Testis (tissue), 2 donors: ENCODE measurements at regions not wholly inside any gene's neighbourhood (a gene's known extent, or its start where the extent isn't known, plus 50 kb on each side); places are given as distances from the start of the nearest gene placed in this dataset.

ENCODE experiments used
- DNase-seq: peaks from one replicate; pipeline ENCODE4 v3.0.0-alpha.2; 2019
- H3K27ac ChIP-seq, 2 donors: fragments of 200-600 bp; sonication (generic); one replicate each; pipeline ENCODE4 v1.5.1; 2019
- H3K27me3 ChIP-seq: fragments of 200-600 bp; sonication (generic); one replicate; pipeline ENCODE4 v1.5.1; 2019
- H3K36me3 ChIP-seq: fragments of 200-600 bp; sonication (generic); one replicate; pipeline ENCODE4 v1.5.1; 2017; ENCODE audit warnings: low read depth; ENCODE audit errors: missing control alignments
- H3K4me1 ChIP-seq: fragments of 200-600 bp; sonication (generic); one replicate; pipeline ENCODE4 v1.5.1; 2019
- H3K4me3 ChIP-seq, 2 donors: fragments of 200-600 bp; sonication (generic); one replicate each; pipeline ENCODE4 v1.5.1; 2017 to 2019
- H3K9me3 ChIP-seq: fragments of 200-600 bp; sonication (generic); one replicate; pipeline ENCODE4 v1.5.1; 2017
- CTCF ChIP-seq, 3 experiments: fragments of 450-650 bp in 2 of 3; fragments of 200-600 bp in 1 of 3; sonication (generic) in 1 of 3; IDR thresholded peaks; one replicate each; pipeline ENCODE4 v1.5.1; 2016 to 2019; ENCODE audit warnings: antibody characterized with exemption in 3 of 3, mild to moderate bottlenecking in 2 of 3, moderate library complexity in 1 of 3
- POLR2A ChIP-seq: fragments of 450-650 bp; IDR thresholded peaks from one replicate; pipeline ENCODE4 v1.6.1; 2017; ENCODE audit warnings: antibody characterized with exemption, mild to moderate bottlenecking, moderate library complexity
- WGBS, 2 donors: methylation state at CpG; one replicate each; pipeline ENCODE4 v1.1.5; 2018; 5-methylcytosine and 5-hydroxymethylcytosine counted together
- intact Hi-C: fragments of 100-400 bp; cut with DNase I; formaldehyde crosslinking; loops from one replicate; pipeline ENCODE4 v1.15.1; 2023; ENCODE audit warnings: low total_unique reads

- WGBS, 2 donors: 71 to 76% methylated on average over 1 of the region's 1 CpG
- no peaks in the 10 kb centered on the region for H3K27me3 ChIP-seq
- H3K4me1 ChIP-seq: no peaks in the 10 kb centered on the region
- H3K36me3 ChIP-seq: no peaks in the 10 kb centered on the region
- no peaks in the 10 kb centered on the region for H3K9me3 ChIP-seq
- H3K4me3 ChIP-seq: no peak overlapping the region
- DNase-seq: no peak
- TF ChIP-seq POLR2A: no peak
- TF ChIP-seq CTCF (IDR thresholded peaks at IDR 0.05): no peak
- intact Hi-C loops: no loop called here
- no peak overlapping the region for H3K27ac ChIP-seq
Observed at GRCh38 chr4:163077680-163078079, 89.0 kb downstream of the NAF1 start.

GRCh38 chr4:163072222-163072621 is 94.5 kb downstream of the NAF1 start:
- no peaks in the 10 kb centered on the region for H3K9me3 ChIP-seq
- no peak overlapping the region for H3K27ac ChIP-seq
- no peak for TF ChIP-seq POLR2A
- TF ChIP-seq CTCF (IDR thresholded peaks at IDR 0.05): no peak
- H3K36me3 ChIP-seq: no peaks in the 10 kb centered on the region
- no peaks in the 10 kb centered on the region for H3K4me1 ChIP-seq
- no peaks in the 10 kb centered on the region for H3K27me3 ChIP-seq
- no peak overlapping the region for H3K4me3 ChIP-seq
- 75 to 76% methylated on average over 4 of the region's 4 CpGs for WGBS, 2 donors
- no peak for DNase-seq
- intact Hi-C loops: no loop called here

- TF ChIP-seq CTCF (IDR thresholded peaks at IDR 0.05) (no peak), POLR2A (no peak)
- DNase-seq: no peak
Observed at GRCh38 chr4:163071308-163071707, 95.4 kb downstream of the NAF1 start.

GRCh38 chr4:163070023-163070422 is 96.7 kb downstream of the NAF1 start:
- no peak for TF ChIP-seq POLR2A
- no peak for TF ChIP-seq CTCF (IDR thresholded peaks at IDR 0.05)
- intact Hi-C loops: no loop called here
- Histone ChIP-seq H3K4me3 (no peak overlapping the region), H3K27ac (no peak overlapping the region), H3K4me1 (no peaks in the 10 kb centered on the region), H3K9me3 (no peaks in the 10 kb centered on the region), H3K27me3 (no peaks in the 10 kb centered on the region), H3K36me3 (no peaks in the 10 kb centered on the region)
- DNase-seq: no peak
- 69 to 76% methylated on average over 2 of the region's 2 CpGs for WGBS, 2 donors

More at GRCh38 chr4:163071308-163071707, 95.4 kb downstream of the NAF1 start:
- Histone ChIP-seq H3K4me3 (no peak overlapping the region), H3K27ac (no peak overlapping the region), H3K4me1 (no peaks in the 10 kb centered on the region), H3K9me3 (no peaks in the 10 kb centered on the region), H3K27me3 (no peaks in the 10 kb centered on the region), H3K36me3 (no peaks in the 10 kb centered on the region)
- intact Hi-C loops: no loop called here

GRCh38 chr4:163063891-163064290 is 102.8 kb downstream of the NAF1 start:
- intact Hi-C loops: no loop called here
- no peaks in the 10 kb centered on the region for H3K4me1 ChIP-seq
- no peak for TF ChIP-seq CTCF (IDR thresholded peaks at IDR 0.05)
- no peak for TF ChIP-seq POLR2A

More at GRCh38 chr4:163063891-163064290, 102.8 kb downstream of the NAF1 start:
- H3K27ac ChIP-seq: no peak overlapping the region
- DNase-seq: no peak
- H3K4me3 ChIP-seq: no peak overlapping the region
- H3K36me3 ChIP-seq: no peaks in the 10 kb centered on the region
- whole genome bisulfite sequencing, 2 donors: 85 to 89% methylated on average over 3 of the region's 3 CpGs
- H3K9me3 ChIP-seq: no peaks in the 10 kb centered on the region
- H3K27me3 ChIP-seq: no peaks in the 10 kb centered on the region
